ENCODE measurements at regions not wholly inside any gene's neighbourhood (a gene's known extent, or its start where the extent isn't known, plus 50 kb on each side); places are given as distances from the start of the nearest gene placed in this dataset.
A peak's percentile ranks its signal among the peaks of the same experiment; 100 is the strongest.

DNA sequence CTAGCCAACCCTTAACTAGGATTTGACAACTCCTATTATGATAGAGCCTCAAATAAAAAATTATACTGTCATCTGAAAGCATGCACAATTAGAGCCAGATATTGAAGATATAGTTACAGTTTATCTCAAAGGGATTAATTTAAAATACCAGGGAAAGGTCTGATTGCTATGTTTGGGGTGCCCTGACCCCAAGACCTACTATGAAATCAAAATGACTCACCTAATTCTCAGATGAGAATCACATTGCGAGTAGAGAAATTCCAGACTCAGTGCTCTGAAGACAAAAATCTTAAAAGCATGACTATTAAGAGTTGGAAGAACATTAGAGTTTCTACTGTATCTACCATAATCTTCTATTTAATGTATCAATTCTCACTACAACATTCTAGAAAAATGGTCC lies 297.1 kb downstream of the AHR start:
- H3K27me3 Mint-ChIP-seq (ENCODE audit: low read depth, unreplicated experiment), result no peaks in the 10 kb centered on the region
- Histone ChIP-seq H3K4me1 (ENCODE audit: insufficient read depth, low read length) (peaks cover 9% of the 10 kb centered on the region), H3K4me2 (ENCODE audit: low read length) (no peak overlapping the region), H3K79me2 (ENCODE audit: insufficient read depth, low read length) (no peaks in the 10 kb centered on the region), H3K36me3 (ENCODE audit: insufficient read depth, low read length) (no peaks in the 10 kb centered on the region), H4K20me1 (ENCODE audit: insufficient read depth, low read length) (no peaks in the 10 kb centered on the region), H3K9me3 (ENCODE audit: insufficient read depth, low read depth, low read length) (no peaks in the 10 kb centered on the region), H3K4me3 (ENCODE audit: insufficient read depth, low read depth, low read length) (no peak overlapping the region), H3K27ac (ENCODE audit: low read depth, low read length) (no peak overlapping the region), H3K27me3 (ENCODE audit: insufficient read depth, low read length) (no peaks in the 10 kb centered on the region), H3K9ac (ENCODE audit: low read length) (no peak overlapping the region), H2AFZ (ENCODE audit: low read depth, low read length) (no peak overlapping the region)
- DNase-seq (ENCODE audit: low read depth) (no peak), FAIRE-seq (no peak)
- H3K36me3 Mint-ChIP-seq (ENCODE audit: low read depth, unreplicated experiment), result no peaks in the 10 kb centered on the region
- H3K27ac Mint-ChIP-seq (ENCODE audit: unreplicated experiment), result no peak overlapping the region
- H3K4me3 Mint-ChIP-seq (ENCODE audit: unreplicated experiment), result no peak overlapping the region
- no peak for TF ChIP-seq EZH2 (IDR thresholded peaks at IDR 0.05; ENCODE audit: insufficient read depth, low read length)
- TF ChIP-seq, protein P1, sequence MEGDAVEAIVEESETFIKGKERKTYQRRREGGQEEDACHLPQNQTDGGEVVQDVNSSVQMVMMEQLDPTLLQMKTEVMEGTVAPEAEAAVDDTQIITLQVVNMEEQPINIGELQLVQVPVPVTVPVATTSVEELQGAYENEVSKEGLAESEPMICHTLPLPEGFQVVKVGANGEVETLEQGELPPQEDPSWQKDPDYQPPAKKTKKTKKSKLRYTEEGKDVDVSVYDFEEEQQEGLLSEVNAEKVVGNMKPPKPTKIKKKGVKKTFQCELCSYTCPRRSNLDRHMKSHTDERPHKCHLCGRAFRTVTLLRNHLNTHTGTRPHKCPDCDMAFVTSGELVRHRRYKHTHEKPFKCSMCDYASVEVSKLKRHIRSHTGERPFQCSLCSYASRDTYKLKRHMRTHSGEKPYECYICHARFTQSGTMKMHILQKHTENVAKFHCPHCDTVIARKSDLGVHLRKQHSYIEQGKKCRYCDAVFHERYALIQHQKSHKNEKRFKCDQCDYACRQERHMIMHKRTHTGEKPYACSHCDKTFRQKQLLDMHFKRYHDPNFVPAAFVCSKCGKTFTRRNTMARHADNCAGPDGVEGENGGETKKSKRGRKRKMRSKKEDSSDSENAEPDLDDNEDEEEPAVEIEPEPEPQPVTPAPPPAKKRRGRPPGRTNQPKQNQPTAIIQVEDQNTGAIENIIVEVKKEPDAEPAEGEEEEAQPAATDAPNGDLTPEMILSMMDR (IDR thresholded peaks at IDR 0.05; ENCODE audit: insufficient read depth, low read depth, low read length), result no peak
- H3K9me3 Mint-ChIP-seq (ENCODE audit: unreplicated experiment), result peaks cover 3% of the 10 kb centered on the region
- H3K4me1 Mint-ChIP-seq (ENCODE audit: low read depth, unreplicated experiment), result peaks cover 9% of the 10 kb centered on the region

DNA sequence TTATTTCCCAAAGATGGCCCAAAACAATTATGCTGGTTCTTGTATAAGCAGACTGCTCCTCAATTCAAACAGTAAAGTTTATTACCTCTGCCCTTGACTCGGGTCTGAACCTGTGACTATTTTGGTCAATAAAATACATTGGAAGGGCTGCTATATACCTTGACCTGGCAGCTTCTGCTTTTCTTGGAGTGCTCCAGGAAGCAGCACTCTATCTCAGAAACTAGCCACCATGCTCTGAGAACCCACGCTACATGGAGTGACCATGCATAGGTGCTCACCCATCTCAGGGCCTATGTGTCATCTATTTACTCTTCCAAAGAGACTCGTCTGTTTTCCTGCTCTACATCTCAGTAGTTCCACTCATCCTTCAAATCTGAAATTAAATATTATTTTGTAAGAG lies 299.9 kb downstream of the AHR start:
- H3K4me3 ChIP-seq (ENCODE audit: insufficient read depth, low read depth, low read length), result no peak overlapping the region
- Mint-ChIP-seq H3K9me3 (ENCODE audit: unreplicated experiment) (peaks cover 3% of the 10 kb centered on the region), H3K4me1 (ENCODE audit: low read depth, unreplicated experiment) (peaks cover 22% of the 10 kb centered on the region), H3K27ac (ENCODE audit: unreplicated experiment) (no peak overlapping the region), H3K27me3 (ENCODE audit: low read depth, unreplicated experiment) (no peaks in the 10 kb centered on the region), H3K36me3 (ENCODE audit: low read depth, unreplicated experiment) (peaks cover 1% of the 10 kb centered on the region), H3K4me3 (ENCODE audit: unreplicated experiment) (no peak overlapping the region)
- no peaks in the 10 kb centered on the region for H3K79me2 ChIP-seq (ENCODE audit: insufficient read depth, low read length)
- H3K9ac ChIP-seq (ENCODE audit: low read length), result no peak overlapping the region
- DNase-seq (ENCODE audit: low read depth) (no peak), FAIRE-seq (peak; percentile 26)
- no peaks in the 10 kb centered on the region for H4K20me1 ChIP-seq (ENCODE audit: insufficient read depth, low read length)
- peaks cover 6% of the 10 kb centered on the region for H3K9me3 ChIP-seq (ENCODE audit: insufficient read depth, low read depth, low read length)
- H2AFZ ChIP-seq (ENCODE audit: low read depth, low read length), result no peak overlapping the region
- TF ChIP-seq, protein P1 (IDR thresholded peaks at IDR 0.05; ENCODE audit: insufficient read depth, low read depth, low read length), result no peak
- no peak for TF ChIP-seq EZH2 (IDR thresholded peaks at IDR 0.05; ENCODE audit: insufficient read depth, low read length)
- H3K4me2 ChIP-seq (ENCODE audit: low read length), result no peak overlapping the region
- no peaks in the 10 kb centered on the region for H3K27me3 ChIP-seq (ENCODE audit: insufficient read depth, low read length)
- no peak overlapping the region for H3K27ac ChIP-seq (ENCODE audit: low read depth, low read length)
- peaks cover 12% of the 10 kb centered on the region for H3K4me1 ChIP-seq (ENCODE audit: insufficient read depth, low read length)
- H3K36me3 ChIP-seq (ENCODE audit: insufficient read depth, low read length), result no peaks in the 10 kb centered on the region

DNA sequence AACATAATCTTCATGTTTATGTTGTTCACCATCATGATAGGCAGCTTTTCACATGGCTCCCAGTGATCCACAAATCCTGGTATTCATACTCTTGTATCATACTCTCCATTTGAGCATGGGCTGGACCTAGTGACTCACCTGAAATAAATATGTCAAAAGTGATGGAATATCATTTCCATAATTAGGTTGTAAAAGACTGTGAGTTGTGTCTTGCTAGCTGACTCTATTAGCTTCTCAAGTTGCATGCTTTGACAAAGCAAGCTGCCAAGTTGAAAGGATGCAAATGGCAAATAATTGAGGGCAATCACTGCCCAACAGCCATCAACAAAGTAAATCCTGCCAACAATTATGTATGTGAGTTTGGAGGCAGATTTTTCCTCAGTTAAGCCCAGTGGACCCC lies 300.4 kb downstream of the AHR start:
- FAIRE-seq (peak; percentile 5), DNase-seq (ENCODE audit: low read depth) (peak; percentile 20)
- Mint-ChIP-seq H3K4me1 (ENCODE audit: low read depth, unreplicated experiment) (peaks cover 22% of the 10 kb centered on the region), H3K27ac (ENCODE audit: unreplicated experiment) (no peak overlapping the region), H3K27me3 (ENCODE audit: low read depth, unreplicated experiment) (no peaks in the 10 kb centered on the region), H3K36me3 (ENCODE audit: low read depth, unreplicated experiment) (peaks cover 1% of the 10 kb centered on the region), H3K4me3 (ENCODE audit: unreplicated experiment) (no peak overlapping the region), H3K9me3 (ENCODE audit: unreplicated experiment) (peaks cover 7% of the 10 kb centered on the region)
- H3K27ac ChIP-seq (ENCODE audit: low read depth, low read length), result no peak overlapping the region
- no peaks in the 10 kb centered on the region for H3K79me2 ChIP-seq (ENCODE audit: insufficient read depth, low read length)
- H3K9ac ChIP-seq (ENCODE audit: low read length), result no peak overlapping the region
- H3K4me2 ChIP-seq (ENCODE audit: low read length), result no peak overlapping the region
- TF ChIP-seq, protein P1 (IDR thresholded peaks at IDR 0.05; ENCODE audit: insufficient read depth, low read depth, low read length), result no peak
- TF ChIP-seq EZH2 (IDR thresholded peaks at IDR 0.05; ENCODE audit: insufficient read depth, low read length), result no peak
- H3K27me3 ChIP-seq (ENCODE audit: insufficient read depth, low read length), result no peaks in the 10 kb centered on the region
- no peaks in the 10 kb centered on the region for H4K20me1 ChIP-seq (ENCODE audit: insufficient read depth, low read length)
- no peak overlapping the region for H3K4me3 ChIP-seq (ENCODE audit: insufficient read depth, low read depth, low read length)
- H2AFZ ChIP-seq (ENCODE audit: low read depth, low read length), result no peak overlapping the region
- H3K9me3 ChIP-seq (ENCODE audit: insufficient read depth, low read depth, low read length), result peaks cover 6% of the 10 kb centered on the region
- H3K4me1 ChIP-seq (ENCODE audit: insufficient read depth, low read length), result peaks cover 12% of the 10 kb centered on the region
- no peaks in the 10 kb centered on the region for H3K36me3 ChIP-seq (ENCODE audit: insufficient read depth, low read length)

Data from astrocyte (in vitro differentiated cells and primary cell).